Umbilical cord (tissue), 1 donor: ENCODE measurements at regions not wholly inside any gene's neighbourhood (a gene's known extent, or its start where the extent isn't known, plus 50 kb on each side); places are given as distances from the start of the nearest gene placed in this dataset.

Experiments used
- DNase-seq: peaks from one replicate; pipeline ENCODE4 v3.0.0-alpha.2; 2015; ENCODE audit warnings: low spot score

GRCh38 chr2:234278556-234279255, 218.2 kb downstream of the ARL4C start:
- no peak for DNase-seq

- no peak for DNase-seq
These were observed 221.4 kb downstream of the ARL4C start for GRCh38 chr2:234275515-234275914.

- no peak for DNase-seq
These were observed 222.8 kb downstream of the ARL4C start for GRCh38 chr2:234273887-234274584.

- no peak for DNase-seq
These were observed 221.8 kb downstream of the SPP2 start for GRCh38 chr2:234272069-234272850.

- DNase-seq = no peak
These were observed 220.8 kb downstream of the SPP2 start for GRCh38 chr2:234271338-234271737.

- peak; percentile 77 for DNase-seq
These were observed 219.3 kb downstream of the SPP2 start for GRCh38 chr2:234269769-234270204.

GRCh38 chr2:234267534-234267933, 217.0 kb downstream of the SPP2 start:
- DNase-seq = no peak

GRCh38 chr2:234266952-234267351, 216.4 kb downstream of the SPP2 start:
- no peak for DNase-seq

- DNase-seq = no peak
These were observed 214.7 kb downstream of the SPP2 start for GRCh38 chr2:234265206-234265605.

- DNase-seq = no peak
These were observed 211.2 kb downstream of the SPP2 start for GRCh38 chr2:234261736-234262135.

- DNase-seq = no peak
These were observed 208.9 kb downstream of the SPP2 start for GRCh38 chr2:234259440-234259839.

- DNase-seq = no peak
These were observed 208.2 kb downstream of the SPP2 start for GRCh38 chr2:234258562-234259141.

GRCh38 chr2:234257859-234258561, 207.5 kb downstream of the SPP2 start:
- DNase-seq = peak; percentile 85

- DNase-seq = no peak
These were observed 206.0 kb downstream of the SPP2 start for GRCh38 chr2:234256516-234256915.

GRCh38 chr2:234254783-234255521, 204.4 kb downstream of the SPP2 start:
- DNase-seq = no peak

GRCh38 chr2:234252772-234253171, 202.3 kb downstream of the SPP2 start:
- DNase-seq = no peak

- peak; percentile 66 for DNase-seq
These were observed 201.1 kb downstream of the SPP2 start for GRCh38 chr2:234251326-234252271.

- DNase-seq = no peak
These were observed 200.4 kb downstream of the SPP2 start for GRCh38 chr2:234250926-234251325.

- peak; percentile 62 for DNase-seq
These were observed 199.4 kb downstream of the SPP2 start for GRCh38 chr2:234249873-234250272.
